IPS DF 6.9 (cell line): ENCODE measurements at regions not wholly inside any gene's neighbourhood (a gene's known extent, or its start where the extent isn't known, plus 50 kb on each side); places are given as distances from the start of the nearest gene placed in this dataset.
"Not testable (repeated sequence)": the region's sequence is repeated elsewhere in the genome, so short reads cannot be mapped to it uniquely, and the experiment has no call there.

ENCODE experiments used
- DNase-seq: peaks from one replicate; pipeline ENCODE4 v3.0.0-alpha.2; 2013; ENCODE audit warnings: low read depth, low spot score
- H3K27ac ChIP-seq: one replicate; pipeline ENCODE4 v1.5.1; 2013; ENCODE audit warnings: low read length, control low read depth
- H3K27me3 ChIP-seq: 2 replicates; pipeline ENCODE4 v1.6.1; 2013; ENCODE audit warnings: mild to moderate bottlenecking, low read length; ENCODE audit not compliant: control insufficient read depth, insufficient read depth
- H3K36me3 ChIP-seq: 2 replicates; pipeline ENCODE4 v1.6.1; 2013; ENCODE audit warnings: low read length; ENCODE audit not compliant: control insufficient read depth, insufficient read depth
- H3K4me1 ChIP-seq: 2 replicates; pipeline ENCODE4 v1.6.1; 2013; ENCODE audit warnings: low read length; ENCODE audit not compliant: control insufficient read depth, insufficient read depth
- H3K4me3 ChIP-seq: 2 replicates; pipeline ENCODE4 v1.5.1; 2013; ENCODE audit warnings: mild to moderate bottlenecking, low read length
- H3K9me3 ChIP-seq: 2 replicates; pipeline ENCODE4 v1.6.1; 2013; ENCODE audit warnings: low read length, inconsistent platforms; ENCODE audit not compliant: control insufficient read depth, insufficient read depth
- WGBS: extraction: QIAGEN DNeasy Blood & Tissue Kit; methylation state at CpG from one replicate; pipeline ENCODE4 v1.1.7; 2013; ENCODE audit warnings: mixed read lengths, missing lambda C conversion rate; ENCODE audit not compliant: insufficient read length, insufficient coverage; 5-methylcytosine and 5-hydroxymethylcytosine counted together

- not testable (repeated sequence) for H3K4me3 ChIP-seq, DNase-seq, H3K27ac ChIP-seq, H3K9me3 ChIP-seq, H3K36me3 ChIP-seq, H3K27me3 ChIP-seq, H3K4me1 ChIP-seq
- no CpG with 5 or more reads among the region's 5 CpGs for WGBS
Measured at GRCh38 chr15:96060591-96060990, 269.9 kb upstream of the NR2F2 start.

GRCh38 chr15:96064351-96064756 lies 266.1 kb upstream of the NR2F2 start:
- DNase-seq = no peak
- Histone ChIP-seq H3K27ac (no peak overlapping the region), H3K4me3 (no peak overlapping the region), H3K36me3 (no peaks in the 10 kb centered on the region), H3K9me3 (no peaks in the 10 kb centered on the region), H3K4me1 (no peaks in the 10 kb centered on the region), H3K27me3 (no peaks in the 10 kb centered on the region; the same call in 1 of the 2 replicates)
- no CpG with 5 or more reads among the region's 3 CpGs for WGBS

GRCh38 chr15:96066126-96066525 lies 264.4 kb upstream of the NR2F2 start:
- H3K4me1 ChIP-seq = no peaks in the 10 kb centered on the region
- 0 out of 2 replicates have a peak, but pooled peaks cover 1% of the 10 kb centered on the region for H3K27me3 ChIP-seq
- H3K4me3 ChIP-seq = no peak overlapping the region
- no peaks in the 10 kb centered on the region for H3K36me3 ChIP-seq
- no CpG with 5 or more reads among the region's 4 CpGs for WGBS
- no peak for DNase-seq
- no peaks in the 10 kb centered on the region for H3K9me3 ChIP-seq
- H3K27ac ChIP-seq = no peak overlapping the region

DNA sequence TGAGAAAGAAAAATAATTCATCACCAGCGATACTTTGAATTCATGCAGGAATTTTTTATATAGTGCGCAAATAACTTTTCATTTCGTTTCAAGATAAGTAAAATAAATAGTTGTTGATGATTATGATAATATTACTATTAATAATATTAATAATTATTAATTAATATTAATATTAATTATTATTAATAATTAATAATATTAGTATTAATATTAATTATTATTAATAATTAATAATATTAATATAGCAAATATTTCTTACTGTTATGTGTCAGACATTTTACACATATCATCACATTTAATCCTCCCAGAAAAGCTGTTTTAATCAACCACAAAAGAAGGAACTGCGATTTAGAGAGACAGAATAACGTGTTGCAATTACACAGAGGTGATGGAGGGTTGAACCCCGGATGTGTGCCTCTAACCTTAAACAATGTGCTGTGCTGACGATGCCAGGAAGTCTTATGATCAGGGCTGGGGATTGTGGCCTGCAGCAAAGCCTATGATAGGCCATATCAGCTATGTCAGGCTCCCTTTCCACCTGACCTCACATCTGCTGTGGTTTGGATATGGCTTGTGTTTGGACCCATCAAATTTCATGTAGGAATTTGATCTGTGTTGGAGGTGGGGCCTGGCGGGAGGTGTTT lies 263.5 kb upstream of the NR2F2 start:
- no peak for DNase-seq

GRCh38 chr15:96067677-96068076 lies 262.8 kb upstream of the NR2F2 start:
- Histone ChIP-seq H3K27me3 (0 out of 2 replicates have a peak, but pooled peaks cover 1% of the 10 kb centered on the region), H3K4me1 (no peaks in the 10 kb centered on the region), H3K27ac (no peak overlapping the region), H3K36me3 (no peaks in the 10 kb centered on the region), H3K4me3 (no peak overlapping the region), H3K9me3 (no peaks in the 10 kb centered on the region)
- no peak for DNase-seq
- no CpG with 5 or more reads among the region's 2 CpGs for WGBS

More for the DNA sequence above, 263.5 kb upstream of the NR2F2 start:
- no CpG with 5 or more reads among the region's 8 CpGs for WGBS
- Histone ChIP-seq H3K27me3 (0 out of 2 replicates have a peak, but pooled peaks cover 1% of the 10 kb centered on the region), H3K9me3 (no peaks in the 10 kb centered on the region), H3K4me1 (no peaks in the 10 kb centered on the region), H3K4me3 (no peak overlapping the region), H3K27ac (no peak overlapping the region), H3K36me3 (no peaks in the 10 kb centered on the region)

DNA sequence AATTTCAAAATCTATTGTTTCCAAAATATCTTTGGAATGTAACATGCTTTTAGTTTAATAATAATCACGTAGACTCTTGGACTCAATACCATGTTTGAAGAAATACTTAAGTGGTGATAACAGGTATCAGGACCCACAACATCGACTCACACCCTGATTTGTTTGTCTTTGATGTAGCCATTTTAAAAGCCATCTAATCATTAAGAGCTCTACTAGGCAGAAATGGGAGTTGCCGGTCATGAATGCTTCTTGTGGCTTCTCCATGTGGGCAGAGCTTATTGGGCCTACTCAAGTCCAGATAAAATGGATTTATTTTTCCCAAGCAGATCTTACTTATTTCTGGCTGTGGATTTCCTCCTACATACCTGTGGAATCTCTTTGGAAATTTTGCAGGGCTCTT lies 261.6 kb upstream of the NR2F2 start:
- Histone ChIP-seq H3K4me3 (no peak overlapping the region), H3K9me3 (no peaks in the 10 kb centered on the region), H3K4me1 (no peaks in the 10 kb centered on the region), H3K27me3 (0 out of 2 replicates have a peak, but pooled peaks cover 1% of the 10 kb centered on the region), H3K36me3 (no peaks in the 10 kb centered on the region), H3K27ac (no peak overlapping the region)
- no CpG with 5 or more reads among the region's 3 CpGs for WGBS
- DNase-seq = no peak

DNA sequence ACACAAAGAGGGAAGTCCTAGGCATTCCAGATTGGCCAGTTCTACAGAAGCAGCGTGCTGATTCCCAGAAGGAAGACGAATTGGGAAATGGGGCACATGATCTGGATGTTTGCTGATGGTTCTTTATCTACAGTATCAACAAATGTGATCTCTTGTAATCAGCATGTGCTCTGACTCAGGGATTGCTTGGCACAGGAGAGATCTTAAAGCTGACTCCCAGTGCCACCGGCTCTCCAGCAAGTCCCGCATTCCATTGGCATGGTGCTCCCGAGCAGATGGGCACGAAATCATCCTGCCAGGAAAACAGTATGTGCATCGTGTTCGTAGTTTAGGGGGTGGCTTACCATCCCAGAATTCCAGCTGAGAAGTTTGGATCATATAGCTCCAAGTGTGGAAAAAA lies 259.9 kb upstream of the NR2F2 start:
- DNase-seq = no peak
- H3K4me1 ChIP-seq = no peaks in the 10 kb centered on the region
- WGBS = no CpG with 5 or more reads among the region's 8 CpGs

DNA sequence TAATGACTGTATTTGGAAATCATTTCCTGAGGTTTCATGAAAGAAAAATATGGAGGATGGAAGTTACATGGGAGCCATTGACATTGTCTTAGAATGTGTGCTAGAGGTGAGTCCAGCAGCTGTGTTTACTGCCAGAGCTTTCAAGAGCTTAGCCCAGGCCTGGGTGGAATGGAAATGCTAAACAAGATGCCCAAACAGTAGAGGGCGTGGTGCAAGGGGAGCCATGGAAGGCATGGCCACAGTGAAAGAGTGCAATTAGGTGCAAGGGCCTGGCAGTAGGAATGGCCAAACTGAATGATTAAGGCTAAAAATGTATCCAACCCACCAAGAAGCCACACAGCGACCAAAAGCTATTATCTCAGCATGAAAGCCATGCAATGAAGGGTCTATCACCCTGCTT lies 257.7 kb upstream of the NR2F2 start:
- no CpG with 5 or more reads among the region's 2 CpGs for WGBS
- H3K36me3 ChIP-seq = no peaks in the 10 kb centered on the region
- H3K27me3 ChIP-seq = 0 out of 2 replicates have a peak, but pooled peaks cover 1% of the 10 kb centered on the region
- DNase-seq = no peak
- no peak overlapping the region for H3K27ac ChIP-seq
- H3K4me3 ChIP-seq = no peak overlapping the region
- no peaks in the 10 kb centered on the region for H3K9me3 ChIP-seq
- no peaks in the 10 kb centered on the region for H3K4me1 ChIP-seq

More for the DNA sequence above, 259.9 kb upstream of the NR2F2 start:
- Histone ChIP-seq H3K9me3 (no peaks in the 10 kb centered on the region), H3K36me3 (no peaks in the 10 kb centered on the region), H3K27ac (no peak overlapping the region), H3K4me3 (no peak overlapping the region), H3K27me3 (0 out of 2 replicates have a peak, but pooled peaks cover 1% of the 10 kb centered on the region)

DNA sequence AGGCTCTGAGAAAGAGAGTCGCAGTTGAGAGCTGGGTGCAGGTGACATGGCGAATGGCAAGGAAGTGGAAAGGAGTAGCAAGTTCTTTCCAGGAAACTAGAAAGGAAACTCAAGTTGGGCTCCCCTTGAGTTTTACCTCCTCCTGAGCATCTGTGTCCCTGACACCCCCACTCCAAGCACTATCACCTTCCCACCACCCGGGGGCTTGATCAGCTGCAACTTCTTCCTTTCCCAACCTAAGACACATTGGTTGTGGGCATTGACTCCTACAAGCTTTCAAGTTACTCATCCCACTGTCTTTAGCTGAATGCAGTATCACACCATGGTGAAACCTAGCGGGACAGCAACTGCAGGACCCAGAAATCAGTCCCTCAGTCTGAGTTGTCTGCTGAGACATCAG lies 256.6 kb upstream of the NR2F2 start:
- no peak for DNase-seq
- no CpG with 5 or more reads among the region's 4 CpGs for WGBS
- Histone ChIP-seq H3K4me1 (no peaks in the 10 kb centered on the region), H3K9me3 (no peaks in the 10 kb centered on the region), H3K27me3 (0 out of 2 replicates have a peak, but pooled peaks cover 1% of the 10 kb centered on the region), H3K4me3 (no peak overlapping the region), H3K27ac (no peak overlapping the region), H3K36me3 (no peaks in the 10 kb centered on the region)

- no peaks in the 10 kb centered on the region for H3K9me3 ChIP-seq
- H3K36me3 ChIP-seq = no peaks in the 10 kb centered on the region
- no peaks in the 10 kb centered on the region for H3K27me3 ChIP-seq
- DNase-seq = no peak
- H3K4me1 ChIP-seq = no peaks in the 10 kb centered on the region
- H3K4me3 ChIP-seq = no peak overlapping the region
- H3K27ac ChIP-seq = no peak overlapping the region
- WGBS = no CpG with 5 or more reads among the region's 2 CpGs
Measured at GRCh38 chr15:96075895-96076294, 254.6 kb upstream of the NR2F2 start.

DNA sequence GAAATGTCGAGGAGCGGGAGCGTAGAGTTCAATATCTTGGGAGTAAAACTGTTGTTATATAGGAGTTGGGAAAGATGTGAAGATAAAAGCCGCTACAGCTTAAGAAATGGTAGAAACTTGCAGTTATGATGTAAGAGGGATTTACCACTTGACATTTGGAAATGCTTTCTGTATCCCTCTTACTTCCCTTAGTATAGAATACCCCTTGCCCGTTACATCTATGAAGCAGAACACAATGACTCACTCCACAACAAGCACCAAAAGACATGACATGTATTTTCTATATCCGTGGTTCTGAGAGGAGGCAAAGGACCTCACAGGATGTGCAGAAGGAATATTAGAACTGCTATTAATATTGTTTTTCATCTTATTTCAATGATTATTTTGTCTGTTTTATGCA lies 254.2 kb upstream of the NR2F2 start:
- Histone ChIP-seq H3K9me3 (no peaks in the 10 kb centered on the region), H3K36me3 (no peaks in the 10 kb centered on the region), H3K27ac (no peak overlapping the region), H3K27me3 (no peaks in the 10 kb centered on the region), H3K4me1 (no peaks in the 10 kb centered on the region), H3K4me3 (no peak overlapping the region)
- WGBS = 100% methylated on average over 3 of the region's 6 CpGs
- DNase-seq = no peak
